ENCODE measurements at regions not wholly inside any gene's neighbourhood (a gene's known extent, or its start where the extent isn't known, plus 50 kb on each side); places are given as distances from the start of the nearest gene placed in this dataset.

GRCh38 chrX:115952417-115953092, 218.0 kb upstream of the AGTR2 start:
- TF ChIP-seq POLR2AphosphoS5 (IDR thresholded peaks at IDR 0.05; ENCODE audit: low read depth, low read length) (no peak), POLR2A (IDR thresholded peaks at IDR 0.05; ENCODE audit: low read depth, low read length) (no peak), TAF1 (IDR thresholded peaks at IDR 0.05; ENCODE audit: borderline replicate concordance, low read depth, low read length) (no peak)

Measured in GM12892 (cell line).